Neural progenitor cell (in vitro differentiated cells): ENCODE measurements at regions not wholly inside any gene's neighbourhood (a gene's known extent, or its start where the extent isn't known, plus 50 kb on each side); places are given as distances from the start of the nearest gene placed in this dataset.
A peak's percentile ranks its signal among the peaks of the same experiment; 100 is the strongest.

Experiments
- DNase-seq: peaks from one replicate; pipeline ENCODE4 v3.0.0-alpha.2; 2016; ENCODE audit warnings: low spot score
- H2AFZ ChIP-seq: fragments of 200-600 bp; sonication (generic); replicated peaks from 2 replicates; pipeline ENCODE4 v1.6.1; 2016; ENCODE audit warnings: antibody characterized with exemption
- H3F3A ChIP-seq: fragments of 200-600 bp; sonication (generic); 2 replicates; pipeline ENCODE4 v1.6.1; 2016; ENCODE audit warnings: antibody characterized with exemption, low read depth
- H3K27ac ChIP-seq: fragments of 200-600 bp; sonication (generic); 2 replicates; pipeline ENCODE4 v1.5.1; 2016; ENCODE audit warnings: mild to moderate bottlenecking
- H3K27me3 ChIP-seq: fragments of 200-600 bp; sonication (generic); 2 replicates; pipeline ENCODE4 v1.6.1; 2016; ENCODE audit warnings: mild to moderate bottlenecking, moderate library complexity
- H3K36me3 ChIP-seq: fragments of 200-600 bp; sonication (generic); 2 replicates; pipeline ENCODE4 v1.5.1; 2016
- H3K4me1 ChIP-seq: fragments of 200-600 bp; sonication (generic); 2 replicates; pipeline ENCODE4 v1.6.1; 2016; ENCODE audit warnings: mixed run types
- H3K4me2 ChIP-seq: fragments of 200-600 bp; sonication (generic); 2 replicates; pipeline ENCODE4 v1.6.1; 2016
- H3K4me3 ChIP-seq: fragments of 200-600 bp; sonication (generic); 2 replicates; pipeline ENCODE4 v1.5.1; 2016
- H3K79me2 ChIP-seq: fragments of 200-600 bp; sonication (generic); 2 replicates; pipeline ENCODE4 v1.6.1; 2016; ENCODE audit warnings: low read depth
- H3K9ac ChIP-seq: fragments of 200-600 bp; sonication (generic); 2 replicates; pipeline ENCODE4 v1.6.1; 2016
- H3K9me3 ChIP-seq: fragments of 200-600 bp; sonication (generic); 2 replicates; pipeline ENCODE4 v1.5.1; 2016; ENCODE audit warnings: low read depth
- H4K20me1 ChIP-seq: fragments of 200-600 bp; sonication (generic); 2 replicates; pipeline ENCODE4 v1.6.1; 2016; ENCODE audit warnings: low read depth
- H3K27ac Mint-ChIP-seq: 3 replicates; pipeline ENCODE4 v1.8.0; 2021; ENCODE audit warnings: mixed read lengths
- H3K27me3 Mint-ChIP-seq: 2 replicates; pipeline ENCODE4 v1.8.0; 2022; ENCODE audit warnings: low read depth, mild to moderate bottlenecking, inconsistent platforms, moderate library complexity, mixed read lengths; ENCODE audit not compliant: insufficient read depth
- H3K36me3 Mint-ChIP-seq: 3 replicates; pipeline ENCODE4 v1.8.0; 2021; ENCODE audit warnings: mixed read lengths
- H3K4me1 Mint-ChIP-seq: 3 replicates; pipeline ENCODE4 v1.8.0; 2021; ENCODE audit warnings: mixed read lengths
- H3K4me3 Mint-ChIP-seq: 3 replicates; pipeline ENCODE4 v1.8.0; 2021; ENCODE audit warnings: mild to moderate bottlenecking, moderate library complexity, mixed read lengths
- H3K9me3 Mint-ChIP-seq: 3 replicates; pipeline ENCODE4 v1.8.0; 2020; ENCODE audit warnings: mixed read lengths
- CTCF ChIP-seq: fragments of 200-600 bp; sonication (generic); IDR thresholded peaks from 2 replicates; pipeline ENCODE4 v1.5.1; 2017; ENCODE audit warnings: antibody characterized with exemption, mild to moderate bottlenecking
- EZH2 ChIP-seq: fragments of 200-600 bp; sonication (generic); IDR thresholded peaks from 2 replicates; pipeline ENCODE4 v1.6.1; 2017; ENCODE audit warnings: antibody characterized with exemption, mild to moderate bottlenecking, moderate library complexity
- EZH2phosphoT487 ChIP-seq: fragments of 200-600 bp; sonication (generic); IDR thresholded peaks from 2 replicates; pipeline ENCODE4 v1.6.1; 2017; ENCODE audit warnings: antibody characterized with exemption

- H3K79me2 ChIP-seq = no peaks in the 10 kb centered on the region
- no peak overlapping the region for H3K4me3 Mint-ChIP-seq
- no peaks in the 10 kb centered on the region for H3K27me3 ChIP-seq
- no peaks in the 10 kb centered on the region for H3K36me3 Mint-ChIP-seq
- no peak overlapping the region for H3K4me2 ChIP-seq
- no peaks in the 10 kb centered on the region for H3K9me3 Mint-ChIP-seq
- no peaks in the 10 kb centered on the region for H3K9me3 ChIP-seq
- no peaks in the 10 kb centered on the region for H3F3A ChIP-seq
- H3K4me3 ChIP-seq = no peak overlapping the region
- no peaks in the 10 kb centered on the region for H3K36me3 ChIP-seq
- H3K27me3 Mint-ChIP-seq = peaks cover 2% of the 10 kb centered on the region
- H2AFZ ChIP-seq = no peak overlapping the region
- H3K27ac ChIP-seq = no peak overlapping the region
- H3K27ac Mint-ChIP-seq = no peak overlapping the region
- no peaks in the 10 kb centered on the region for H3K4me1 ChIP-seq
- H3K4me1 Mint-ChIP-seq = no peaks in the 10 kb centered on the region
- no peak overlapping the region for H3K9ac ChIP-seq
- TF ChIP-seq CTCF (no peak), EZH2 (no peak), EZH2phosphoT487 (no peak)
- no peak for DNase-seq
- H4K20me1 ChIP-seq = no peaks in the 10 kb centered on the region
These were observed 118.0 kb downstream of the ARL5B start for GRCh38 chr10:18777258-18777657.

- H3K27me3 Mint-ChIP-seq = peaks cover 2% of the 10 kb centered on the region
- Histone ChIP-seq H3K79me2 (no peaks in the 10 kb centered on the region), H2AFZ (no peak overlapping the region), H3K4me2 (no peak overlapping the region), H3K4me1 (no peaks in the 10 kb centered on the region), H3F3A (no peaks in the 10 kb centered on the region), H3K9me3 (peaks cover 5% of the 10 kb centered on the region), H3K9ac (no peak overlapping the region), H3K27me3 (no peaks in the 10 kb centered on the region), H3K27ac (no peak overlapping the region), H3K4me3 (no peak overlapping the region), H3K36me3 (no peaks in the 10 kb centered on the region), H4K20me1 (no peaks in the 10 kb centered on the region)
- DNase-seq = no peak
- H3K9me3 Mint-ChIP-seq = peaks cover 24% of the 10 kb centered on the region
- H3K4me3 Mint-ChIP-seq = no peak overlapping the region
- H3K36me3 Mint-ChIP-seq = no peaks in the 10 kb centered on the region
- no peak overlapping the region for H3K27ac Mint-ChIP-seq
- TF ChIP-seq EZH2phosphoT487 (no peak), CTCF (no peak), EZH2 (no peak)
- peaks cover 11% of the 10 kb centered on the region for H3K4me1 Mint-ChIP-seq
These were observed 127.2 kb downstream of the ARL5B start for GRCh38 chr10:18786478-18786877.

- Mint-ChIP-seq H3K4me1 (peaks cover 3% of the 10 kb centered on the region), H3K36me3 (no peaks in the 10 kb centered on the region), H3K27ac (no peak overlapping the region), H3K9me3 (peaks cover 32% of the 10 kb centered on the region), H3K4me3 (no peak overlapping the region), H3K27me3 (peaks cover 7% of the 10 kb centered on the region)
- Histone ChIP-seq H3K9ac (no peak overlapping the region), H3K27me3 (no peaks in the 10 kb centered on the region), H2AFZ (no peak overlapping the region), H3K36me3 (no peaks in the 10 kb centered on the region), H3K4me1 (no peaks in the 10 kb centered on the region), H3K79me2 (no peaks in the 10 kb centered on the region), H3K9me3 (peaks cover 3% of the 10 kb centered on the region), H3K27ac (no peak overlapping the region), H3K4me2 (no peak overlapping the region), H3K4me3 (no peak overlapping the region), H3F3A (no peaks in the 10 kb centered on the region), H4K20me1 (no peaks in the 10 kb centered on the region)
- DNase-seq = peak; percentile 39
- TF ChIP-seq CTCF (peak; percentile 64), EZH2 (no peak)
These were observed 134.7 kb downstream of the ARL5B start for GRCh38 chr10:18793951-18794350.

- Mint-ChIP-seq H3K4me1 (peaks cover 3% of the 10 kb centered on the region), H3K4me3 (no peak overlapping the region), H3K27me3 (peaks cover 7% of the 10 kb centered on the region), H3K9me3 (peaks cover 26% of the 10 kb centered on the region), H3K27ac (no peak overlapping the region), H3K36me3 (no peaks in the 10 kb centered on the region)
- H3K4me2 ChIP-seq = no peak overlapping the region
- H4K20me1 ChIP-seq = no peaks in the 10 kb centered on the region
- TF ChIP-seq CTCF (no peak), EZH2phosphoT487 (no peak), EZH2 (no peak)
- no peak overlapping the region for H3K4me3 ChIP-seq
- H2AFZ ChIP-seq = no peak overlapping the region
- no peak for DNase-seq
- no peaks in the 10 kb centered on the region for H3K79me2 ChIP-seq
- no peaks in the 10 kb centered on the region for H3K4me1 ChIP-seq
- H3K27me3 ChIP-seq = no peaks in the 10 kb centered on the region
- no peak overlapping the region for H3K9ac ChIP-seq
- no peaks in the 10 kb centered on the region for H3F3A ChIP-seq
- no peaks in the 10 kb centered on the region for H3K36me3 ChIP-seq
- no peaks in the 10 kb centered on the region for H3K9me3 ChIP-seq
- no peak overlapping the region for H3K27ac ChIP-seq
These were observed 136.3 kb downstream of the ARL5B start for GRCh38 chr10:18795549-18795948.
